Hepatocyte (in vitro differentiated cells): ENCODE measurements at regions not wholly inside any gene's neighbourhood (a gene's known extent, or its start where the extent isn't known, plus 50 kb on each side); places are given as distances from the start of the nearest gene placed in this dataset.

Experiments
- EZH2 ChIP-seq: fragments of 200-600 bp; sonication (generic); IDR thresholded peaks from 2 replicates; pipeline ENCODE4 v1.6.1; 2016; ENCODE audit warnings: antibody characterized with exemption, mild to moderate bottlenecking, borderline replicate concordance
- EZH2phosphoT487 ChIP-seq: fragments of 200-600 bp; sonication (generic); IDR thresholded peaks from one replicate; pipeline ENCODE4 v1.6.1; 2018; ENCODE audit warnings: antibody characterized with exemption, mild to moderate bottlenecking, low read depth, moderate library complexity; ENCODE audit not compliant: unreplicated experiment, severe bottlenecking
- TF ChIP-seq, protein P1 (sequence below): fragments of 200-600 bp; sonication (generic); IDR thresholded peaks from 2 replicates; pipeline ENCODE4 v1.5.1; 2016; ENCODE audit warnings: antibody characterized with exemption, mild to moderate bottlenecking; ENCODE audit not compliant: poor library complexity

DNA sequence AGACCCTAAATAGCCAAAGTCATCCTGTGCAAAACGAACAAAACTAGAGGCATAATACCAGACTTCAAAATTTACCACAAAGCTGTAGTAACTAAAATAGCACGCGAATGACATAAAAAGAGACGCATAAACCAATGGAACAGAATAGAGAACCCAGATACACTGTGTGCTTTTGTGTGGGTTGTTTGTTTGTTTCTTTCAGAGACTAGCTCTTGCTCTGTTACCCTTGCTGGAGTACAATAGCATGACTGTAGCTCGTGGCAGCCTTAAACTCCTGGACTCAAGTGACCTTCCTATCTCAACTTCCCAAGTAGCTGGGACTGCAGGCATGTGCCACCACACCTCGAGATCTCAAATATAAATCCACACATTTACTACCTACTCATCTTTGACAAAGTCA is 1314.6 kb upstream of the GBE1 start:
- TF ChIP-seq, protein P1, sequence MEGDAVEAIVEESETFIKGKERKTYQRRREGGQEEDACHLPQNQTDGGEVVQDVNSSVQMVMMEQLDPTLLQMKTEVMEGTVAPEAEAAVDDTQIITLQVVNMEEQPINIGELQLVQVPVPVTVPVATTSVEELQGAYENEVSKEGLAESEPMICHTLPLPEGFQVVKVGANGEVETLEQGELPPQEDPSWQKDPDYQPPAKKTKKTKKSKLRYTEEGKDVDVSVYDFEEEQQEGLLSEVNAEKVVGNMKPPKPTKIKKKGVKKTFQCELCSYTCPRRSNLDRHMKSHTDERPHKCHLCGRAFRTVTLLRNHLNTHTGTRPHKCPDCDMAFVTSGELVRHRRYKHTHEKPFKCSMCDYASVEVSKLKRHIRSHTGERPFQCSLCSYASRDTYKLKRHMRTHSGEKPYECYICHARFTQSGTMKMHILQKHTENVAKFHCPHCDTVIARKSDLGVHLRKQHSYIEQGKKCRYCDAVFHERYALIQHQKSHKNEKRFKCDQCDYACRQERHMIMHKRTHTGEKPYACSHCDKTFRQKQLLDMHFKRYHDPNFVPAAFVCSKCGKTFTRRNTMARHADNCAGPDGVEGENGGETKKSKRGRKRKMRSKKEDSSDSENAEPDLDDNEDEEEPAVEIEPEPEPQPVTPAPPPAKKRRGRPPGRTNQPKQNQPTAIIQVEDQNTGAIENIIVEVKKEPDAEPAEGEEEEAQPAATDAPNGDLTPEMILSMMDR: no peak
- TF ChIP-seq EZH2 (no peak), EZH2phosphoT487 (no peak)
